ENCODE measurements at regions not wholly inside any gene's neighbourhood (a gene's known extent, or its start where the extent isn't known, plus 50 kb on each side); places are given as distances from the start of the nearest gene placed in this dataset.

GRCh38 chr11:94675239-94675638 is 92.9 kb upstream of the AMOTL1 start:
- Histone ChIP-seq H3K4me3 (ENCODE audit: low read depth in 1 of 3, low read length in 3 of 3) (no peak overlapping the region), H3K9me3 (ENCODE audit: control insufficient read depth in 4 of 4, low read length in 3 of 4) (peaks cover 3 to 7% (median 5%) of the 10 kb centered on the region in 4 donors), H3K4me1 (ENCODE audit: control insufficient read depth in 4 of 4, insufficient read depth in 4 of 4, low read length in 3 of 4) (no peaks in the 10 kb centered on the region), H3K27me3 (ENCODE audit: control insufficient read depth in 4 of 4, insufficient read depth in 4 of 4, low read length in 3 of 4) (no peaks in the 10 kb centered on the region), H3K36me3 (ENCODE audit: control insufficient read depth in 4 of 4, insufficient read depth in 3 of 4, low read depth in 1 of 4, low read length in 3 of 4) (no peaks in the 10 kb centered on the region), H3K27ac (ENCODE audit: low read depth in 1 of 2, low read length in 2 of 2) (no peak overlapping the region), H3K9ac (ENCODE audit: low read depth in 1 of 2, low read length in 2 of 2) (no peak overlapping the region)
- no peak for DNase-seq (ENCODE audit: low spot score)
- 99% methylated on average over 2 of the region's 2 CpGs for WGBS
- no peak for TF ChIP-seq GABPA (IDR thresholded peaks at IDR 0.05 in 1 of 2, conservative IDR thresholded peaks at IDR 0.05 in 1 of 2)
- TF ChIP-seq FOXA1 (IDR thresholded peaks at IDR 0.05) = no peak
- no peak for TF ChIP-seq EGR1 (IDR thresholded peaks at IDR 0.05; ENCODE audit: low read depth in 2 of 2)
- TF ChIP-seq, protein P1, sequence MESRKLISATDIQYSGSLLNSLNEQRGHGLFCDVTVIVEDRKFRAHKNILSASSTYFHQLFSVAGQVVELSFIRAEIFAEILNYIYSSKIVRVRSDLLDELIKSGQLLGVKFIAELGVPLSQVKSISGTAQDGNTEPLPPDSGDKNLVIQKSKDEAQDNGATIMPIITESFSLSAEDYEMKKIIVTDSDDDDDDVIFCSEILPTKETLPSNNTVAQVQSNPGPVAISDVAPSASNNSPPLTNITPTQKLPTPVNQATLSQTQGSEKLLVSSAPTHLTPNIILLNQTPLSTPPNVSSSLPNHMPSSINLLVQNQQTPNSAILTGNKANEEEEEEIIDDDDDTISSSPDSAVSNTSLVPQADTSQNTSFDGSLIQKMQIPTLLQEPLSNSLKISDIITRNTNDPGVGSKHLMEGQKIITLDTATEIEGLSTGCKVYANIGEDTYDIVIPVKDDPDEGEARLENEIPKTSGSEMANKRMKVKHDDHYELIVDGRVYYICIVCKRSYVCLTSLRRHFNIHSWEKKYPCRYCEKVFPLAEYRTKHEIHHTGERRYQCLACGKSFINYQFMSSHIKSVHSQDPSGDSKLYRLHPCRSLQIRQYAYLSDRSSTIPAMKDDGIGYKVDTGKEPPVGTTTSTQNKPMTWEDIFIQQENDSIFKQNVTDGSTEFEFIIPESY (IDR thresholded peaks at IDR 0.05) = no peak
- TF ChIP-seq, protein P2, sequence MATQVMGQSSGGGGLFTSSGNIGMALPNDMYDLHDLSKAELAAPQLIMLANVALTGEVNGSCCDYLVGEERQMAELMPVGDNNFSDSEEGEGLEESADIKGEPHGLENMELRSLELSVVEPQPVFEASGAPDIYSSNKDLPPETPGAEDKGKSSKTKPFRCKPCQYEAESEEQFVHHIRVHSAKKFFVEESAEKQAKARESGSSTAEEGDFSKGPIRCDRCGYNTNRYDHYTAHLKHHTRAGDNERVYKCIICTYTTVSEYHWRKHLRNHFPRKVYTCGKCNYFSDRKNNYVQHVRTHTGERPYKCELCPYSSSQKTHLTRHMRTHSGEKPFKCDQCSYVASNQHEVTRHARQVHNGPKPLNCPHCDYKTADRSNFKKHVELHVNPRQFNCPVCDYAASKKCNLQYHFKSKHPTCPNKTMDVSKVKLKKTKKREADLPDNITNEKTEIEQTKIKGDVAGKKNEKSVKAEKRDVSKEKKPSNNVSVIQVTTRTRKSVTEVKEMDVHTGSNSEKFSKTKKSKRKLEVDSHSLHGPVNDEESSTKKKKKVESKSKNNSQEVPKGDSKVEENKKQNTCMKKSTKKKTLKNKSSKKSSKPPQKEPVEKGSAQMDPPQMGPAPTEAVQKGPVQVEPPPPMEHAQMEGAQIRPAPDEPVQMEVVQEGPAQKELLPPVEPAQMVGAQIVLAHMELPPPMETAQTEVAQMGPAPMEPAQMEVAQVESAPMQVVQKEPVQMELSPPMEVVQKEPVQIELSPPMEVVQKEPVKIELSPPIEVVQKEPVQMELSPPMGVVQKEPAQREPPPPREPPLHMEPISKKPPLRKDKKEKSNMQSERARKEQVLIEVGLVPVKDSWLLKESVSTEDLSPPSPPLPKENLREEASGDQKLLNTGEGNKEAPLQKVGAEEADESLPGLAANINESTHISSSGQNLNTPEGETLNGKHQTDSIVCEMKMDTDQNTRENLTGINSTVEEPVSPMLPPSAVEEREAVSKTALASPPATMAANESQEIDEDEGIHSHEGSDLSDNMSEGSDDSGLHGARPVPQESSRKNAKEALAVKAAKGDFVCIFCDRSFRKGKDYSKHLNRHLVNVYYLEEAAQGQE (IDR thresholded peaks at IDR 0.05) = no peak
- no peak for TF ChIP-seq FOXA2 (IDR thresholded peaks at IDR 0.05)
- TF ChIP-seq RAD21 (IDR thresholded peaks at IDR 0.05) = no peak
- no peak for TF ChIP-seq YY1 (IDR thresholded peaks at IDR 0.05)
- TF ChIP-seq TAF1 (conservative IDR thresholded peaks at IDR 0.05) = no peak
- TF ChIP-seq HNF4A (conservative IDR thresholded peaks at IDR 0.05) = no peak
- TF ChIP-seq CTCF (IDR thresholded peaks at IDR 0.05; ENCODE audit: low read depth, low read length, missing input control) = no peak
- TF ChIP-seq JUND (IDR thresholded peaks at IDR 0.05) = no peak
- TF ChIP-seq NR2F2 (IDR thresholded peaks at IDR 0.05) = no peak
- TF ChIP-seq SP1 (IDR thresholded peaks at IDR 0.05) = no peak
- no peak for TF ChIP-seq MAX (IDR thresholded peaks at IDR 0.05)

GRCh38 chr11:94675813-94676212 is 92.3 kb upstream of the AMOTL1 start:
- Histone ChIP-seq H3K27me3 (ENCODE audit: control insufficient read depth in 4 of 4, insufficient read depth in 4 of 4, low read length in 3 of 4) (no peaks in the 10 kb centered on the region), H3K9me3 (ENCODE audit: control insufficient read depth in 4 of 4, low read length in 3 of 4) (peaks cover 3 to 7% (median 5%) of the 10 kb centered on the region in 4 donors), H3K4me3 (ENCODE audit: low read depth in 1 of 3, low read length in 3 of 3) (no peak overlapping the region), H3K27ac (ENCODE audit: low read depth in 1 of 2, low read length in 2 of 2) (no peak overlapping the region), H3K9ac (ENCODE audit: low read depth in 1 of 2, low read length in 2 of 2) (no peak overlapping the region), H3K36me3 (ENCODE audit: control insufficient read depth in 4 of 4, insufficient read depth in 3 of 4, low read depth in 1 of 4, low read length in 3 of 4) (no peaks in the 10 kb centered on the region), H3K4me1 (ENCODE audit: control insufficient read depth in 4 of 4, insufficient read depth in 4 of 4, low read length in 3 of 4) (no peaks in the 10 kb centered on the region)
- no peak for TF ChIP-seq HNF4A (conservative IDR thresholded peaks at IDR 0.05)
- TF ChIP-seq JUND (IDR thresholded peaks at IDR 0.05) = no peak
- no peak for TF ChIP-seq NR2F2 (IDR thresholded peaks at IDR 0.05)
- no peak for TF ChIP-seq GABPA (IDR thresholded peaks at IDR 0.05 in 1 of 2, conservative IDR thresholded peaks at IDR 0.05 in 1 of 2)
- no peak for TF ChIP-seq EGR1 (IDR thresholded peaks at IDR 0.05; ENCODE audit: low read depth in 2 of 2)
- no peak for TF ChIP-seq HNF4G (IDR thresholded peaks at IDR 0.05)
- TF ChIP-seq TAF1 (conservative IDR thresholded peaks at IDR 0.05) = no peak
- TF ChIP-seq RAD21 (IDR thresholded peaks at IDR 0.05) = no peak
- TF ChIP-seq CTCF (IDR thresholded peaks at IDR 0.05; ENCODE audit: low read depth, low read length, missing input control) = no peak
- no peak for TF ChIP-seq MAX (IDR thresholded peaks at IDR 0.05)
- TF ChIP-seq RXRA (IDR thresholded peaks at IDR 0.05) = no peak
- DNase-seq (ENCODE audit: low spot score) = no peak
